GM12878 (cell line): ENCODE measurements at regions not wholly inside any gene's neighbourhood (a gene's known extent, or its start where the extent isn't known, plus 50 kb on each side); places are given as distances from the start of the nearest gene placed in this dataset.

ENCODE experiments used
- ATAC-seq: fragments of 200-7000 bp; cut with Tn5 transposase; 3 replicates; pipeline ENCODE4 v1.9.1; 2020; ENCODE audit warnings: mild to moderate bottlenecking, moderate library complexity
- BruUV-seq: library from RNA; stranded (reverse); fragments of 400-500 nt; replicated peaks from 2 replicates; lab custom pipeline; 2021; lab: Mats Ljungman, UMichigan
- CTCF ChIA-PET: fragments of 300-600 bp; sonication (Branson Sonifier 250); formaldehyde crosslinking; extraction: SDS; loops from one replicate; lab custom pipeline; 2021; ENCODE audit warnings: inconsistent platforms; lab: Yijun Ruan, JAX
- POLR2A ChIA-PET: fragments of 350-600 bp; formaldehyde crosslinking; extraction: SDS; loops from one replicate; lab custom pipeline; 2021; ENCODE audit warnings: inconsistent platforms; lab: Charles Lee
- RAD21 ChIA-PET: fragments of 300-600 bp; sonication (Branson Sonifier 250); formaldehyde crosslinking; loops from one replicate; lab custom pipeline; 2023; ENCODE audit warnings: antibody characterized with exemption; ENCODE audit not compliant: unreplicated experiment; lab: Charles Lee
- SMC1A ChIA-PET: fragments of 300-600 bp; sonication (Branson Sonifier 250); formaldehyde crosslinking; loops from one replicate; lab custom pipeline; 2023; ENCODE audit not compliant: unreplicated experiment, uncharacterized antibody; lab: Charles Lee
- DNase-seq: peaks from one replicate; pipeline ENCODE4 v3.0.0-alpha.2; 2011; ENCODE audit warnings: low read depth, low spot score
- FAIRE-seq: peaks from 3 replicates; lab custom pipeline; 2011; peaks lifted over from hg19 to GRCh38; lab: Jason Lieb, UNC
- H2AFZ ChIP-seq: 2 replicates; pipeline ENCODE4 v1.6.0; 2011; ENCODE audit warnings: low read depth, low read length, control low read depth; ENCODE audit not compliant: control insufficient read depth
- H3K27ac ChIP-seq: 2 replicates; pipeline ENCODE4 v1.5.1; 2011; ENCODE audit warnings: control low read depth; ENCODE audit not compliant: control insufficient read depth, insufficient read depth
- H3K27me3 ChIP-seq, 2 experiments: replicated peaks in 1 of 2; 2 replicates each; pipeline versions ENCODE4 v1.6.0 to v1.6.1; 2011; ENCODE audit warnings: low read length in 1 of 2; ENCODE audit not compliant: control insufficient read depth in 2 of 2, insufficient read depth in 2 of 2
- H3K36me3 ChIP-seq, 2 experiments: 2 replicates each; pipeline ENCODE4 v1.5.1; 2011; ENCODE audit warnings: low read length in 1 of 2; ENCODE audit not compliant: control insufficient read depth in 2 of 2, insufficient read depth in 2 of 2
- H3K4me1 ChIP-seq: 2 replicates; pipeline ENCODE4 v1.6.1; 2011; ENCODE audit warnings: mild to moderate bottlenecking, low read length, moderate library complexity, mixed read lengths; ENCODE audit not compliant: control insufficient read depth, insufficient read depth
- H3K4me2 ChIP-seq: 2 replicates; pipeline ENCODE4 v1.6.0; 2011; ENCODE audit warnings: control low read depth; ENCODE audit not compliant: control insufficient read depth, insufficient read depth
- H3K4me3 ChIP-seq: fragments of 200-600 bp; sonication (generic); 2 replicates; pipeline ENCODE4 v1.5.1; 2016
- H3K79me2 ChIP-seq: 2 replicates; pipeline ENCODE4 v1.6.0; 2011; ENCODE audit warnings: low read length; ENCODE audit not compliant: control insufficient read depth, insufficient read depth
- H3K9ac ChIP-seq: 2 replicates; pipeline ENCODE4 v1.8.0; 2011; ENCODE audit warnings: low read length, control low read depth, mixed read lengths; ENCODE audit not compliant: control insufficient read depth, insufficient read depth
- H3K9me3 ChIP-seq: replicated peaks from 3 replicates; pipeline ENCODE4 v1.5.1; 2011; ENCODE audit warnings: mild to moderate bottlenecking, low read length; ENCODE audit not compliant: control insufficient read depth, insufficient read depth
- H4K20me1 ChIP-seq: 2 replicates; pipeline ENCODE4 v1.6.0; 2011; ENCODE audit not compliant: control insufficient read depth, insufficient read depth
- BCL11A ChIP-seq: IDR thresholded peaks from 2 replicates; pipeline ENCODE4 v1.6.1; 2011; ENCODE audit warnings: low read depth, low read length
- CBFB ChIP-seq: IDR thresholded peaks from 2 replicates; pipeline ENCODE4 v1.6.1; 2016; ENCODE audit warnings: antibody characterized with exemption, low read depth
- CEBPB ChIP-seq, 2 experiments: fragments of 150-350 bp in 1 of 2; IDR thresholded peaks; 2 replicates each; pipeline ENCODE4 v1.6.1; 2012 to 2014; ENCODE audit warnings: low read depth in 2 of 2, low read length in 2 of 2, borderline replicate concordance in 1 of 2, inconsistent platforms in 1 of 2
- FOS ChIP-seq: IDR thresholded peaks from 3 replicates; pipeline ENCODE4 v1.6.1; 2011; ENCODE audit warnings: borderline replicate concordance; ENCODE audit not compliant: insufficient read length; ENCODE audit errors: extremely low read depth
- FOXK2 ChIP-seq: fragments of 450-650 bp; IDR thresholded peaks from 2 replicates; pipeline ENCODE4 v1.6.1; 2017; ENCODE audit warnings: mild to moderate bottlenecking, moderate library complexity
- KAT2A ChIP-seq: conservative IDR thresholded peaks from 2 replicates; pipeline ENCODE4 v1.6.1; 2011; ENCODE audit warnings: low read depth, low read length; ENCODE audit not compliant: control insufficient read depth
- MYC ChIP-seq: IDR thresholded peaks from 2 replicates; pipeline ENCODE4 v1.6.1; 2011; ENCODE audit warnings: mild to moderate bottlenecking, low read length, moderate library complexity, inconsistent platforms; ENCODE audit not compliant: insufficient read depth, insufficient replicate concordance, insufficient read length, severe bottlenecking
- NR2C2 ChIP-seq: IDR thresholded peaks from 2 replicates; pipeline ENCODE4 v1.6.1; 2011; ENCODE audit warnings: borderline replicate concordance, low read depth; ENCODE audit not compliant: control insufficient read depth, insufficient read length
- SMAD5 ChIP-seq: IDR thresholded peaks from 2 replicates; pipeline ENCODE4 v1.6.1; 2016; ENCODE audit warnings: antibody characterized with exemption, low read depth
- ZBTB33 ChIP-seq: fragments of 450-650 bp; IDR thresholded peaks from 2 replicates; pipeline ENCODE4 v1.6.1; 2017; ENCODE audit warnings: mild to moderate bottlenecking
- WGBS: methylation state at CpG from one replicate; pipeline ENCODE4 v1.1.6; 2016; ENCODE audit warnings: low lambda C conversion rate; ENCODE audit not compliant: insufficient replicate concordance, insufficient coverage; ENCODE audit errors: missing lambda C conversion rate; 5-methylcytosine and 5-hydroxymethylcytosine counted together
- in situ Hi-C: fragments of 300-500 bp; cut with MboI; formaldehyde crosslinking; loops from 9 replicates; pipeline ENCODE4 v1.14.3; 2018; ENCODE audit warnings: mixed read lengths
- intact Hi-C: fragments of 100-400 bp; cut with micrococcal nuclease; formaldehyde crosslinking; loops from one replicate; pipeline ENCODE4 v1.14.2; 2022; ENCODE audit not compliant: unreplicated experiment
- TF ChIP-seq, protein P1 (sequence below): IDR thresholded peaks from 2 replicates; pipeline ENCODE4 v1.6.1; 2011; ENCODE audit warnings: mild to moderate bottlenecking, low read depth, low read length, moderate library complexity; ENCODE audit not compliant: insufficient replicate concordance
- TF ChIP-seq, protein P2 (sequence below): fragments of 450-650 bp; formaldehyde crosslinking; IDR thresholded peaks from 2 replicates; pipeline ENCODE4 v1.4.0; 2020; ENCODE audit warnings: mild to moderate bottlenecking, moderate library complexity

DNA sequence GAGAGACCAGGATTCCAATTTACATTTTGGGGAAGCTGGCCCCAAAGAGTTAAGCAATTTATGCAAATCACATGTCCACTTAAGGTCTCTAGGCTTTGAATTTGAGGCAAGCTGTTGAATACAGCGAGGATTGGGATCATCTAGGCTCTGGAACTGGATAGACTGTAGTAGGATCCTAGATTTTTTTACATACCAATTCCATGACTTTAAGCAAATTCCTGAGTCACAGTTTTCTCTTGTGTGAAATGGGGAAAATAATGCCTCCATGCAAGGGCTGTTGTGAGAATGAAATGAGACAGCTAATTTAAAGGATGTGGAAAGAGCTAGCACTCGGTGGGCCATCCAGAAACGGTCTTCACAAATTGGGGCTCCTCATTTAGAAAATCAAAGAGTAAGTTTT lies 103.4 kb downstream of the MINAR1 start:
- Histone ChIP-seq H3K4me1 (no peaks in the 10 kb centered on the region), H3K4me2 (no peak overlapping the region), H3K27ac (no peak overlapping the region), H3K27me3 (0 out of 4 replicates have a peak, but pooled peaks cover 0 to 2% of the 10 kb centered on the region in 2 experiments), H4K20me1 (peaks cover 3% of the 10 kb centered on the region; the same call in 1 of the 2 replicates), H3K9me3 (no peaks in the 10 kb centered on the region), H3K36me3 (no peaks in the 10 kb centered on the region), H3K4me3 (no peak overlapping the region), H3K9ac (no peak overlapping the region)
- ChIA-PET SMC1A (no interaction called here), RAD21 (no interaction called here), CTCF (no interaction called here)
- BruUV-seq = no TSS peak
- ATAC-seq (no peak), FAIRE-seq (no peak), DNase-seq (no peak)
- in situ Hi-C loops = no loop called here
- WGBS = 11% methylated on average over 3 of the region's 3 CpGs
- TF ChIP-seq CBFB (no peak), KAT2A (no peak), FOXK2 (no peak), SMAD5 (no peak), BCL11A (no peak), MYC (no peak), NR2C2 (no peak), FOS (no peak), ZBTB33 (no peak), CEBPB (IDR thresholded peaks at IDR 0.05; ENCODE audit: borderline replicate concordance in 1 of 2, low read depth in 2 of 2, low read length in 2 of 2) (no peak)
- TF ChIP-seq, protein P1, sequence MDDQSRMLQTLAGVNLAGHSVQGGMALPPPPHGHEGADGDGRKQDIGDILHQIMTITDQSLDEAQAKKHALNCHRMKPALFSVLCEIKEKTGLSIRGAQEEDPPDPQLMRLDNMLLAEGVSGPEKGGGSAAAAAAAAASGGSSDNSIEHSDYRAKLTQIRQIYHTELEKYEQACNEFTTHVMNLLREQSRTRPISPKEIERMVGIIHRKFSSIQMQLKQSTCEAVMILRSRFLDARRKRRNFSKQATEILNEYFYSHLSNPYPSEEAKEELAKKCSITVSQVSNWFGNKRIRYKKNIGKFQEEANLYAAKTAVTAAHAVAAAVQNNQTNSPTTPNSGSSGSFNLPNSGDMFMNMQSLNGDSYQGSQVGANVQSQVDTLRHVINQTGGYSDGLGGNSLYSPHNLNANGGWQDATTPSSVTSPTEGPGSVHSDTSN = no peak
- TF ChIP-seq, protein P2, sequence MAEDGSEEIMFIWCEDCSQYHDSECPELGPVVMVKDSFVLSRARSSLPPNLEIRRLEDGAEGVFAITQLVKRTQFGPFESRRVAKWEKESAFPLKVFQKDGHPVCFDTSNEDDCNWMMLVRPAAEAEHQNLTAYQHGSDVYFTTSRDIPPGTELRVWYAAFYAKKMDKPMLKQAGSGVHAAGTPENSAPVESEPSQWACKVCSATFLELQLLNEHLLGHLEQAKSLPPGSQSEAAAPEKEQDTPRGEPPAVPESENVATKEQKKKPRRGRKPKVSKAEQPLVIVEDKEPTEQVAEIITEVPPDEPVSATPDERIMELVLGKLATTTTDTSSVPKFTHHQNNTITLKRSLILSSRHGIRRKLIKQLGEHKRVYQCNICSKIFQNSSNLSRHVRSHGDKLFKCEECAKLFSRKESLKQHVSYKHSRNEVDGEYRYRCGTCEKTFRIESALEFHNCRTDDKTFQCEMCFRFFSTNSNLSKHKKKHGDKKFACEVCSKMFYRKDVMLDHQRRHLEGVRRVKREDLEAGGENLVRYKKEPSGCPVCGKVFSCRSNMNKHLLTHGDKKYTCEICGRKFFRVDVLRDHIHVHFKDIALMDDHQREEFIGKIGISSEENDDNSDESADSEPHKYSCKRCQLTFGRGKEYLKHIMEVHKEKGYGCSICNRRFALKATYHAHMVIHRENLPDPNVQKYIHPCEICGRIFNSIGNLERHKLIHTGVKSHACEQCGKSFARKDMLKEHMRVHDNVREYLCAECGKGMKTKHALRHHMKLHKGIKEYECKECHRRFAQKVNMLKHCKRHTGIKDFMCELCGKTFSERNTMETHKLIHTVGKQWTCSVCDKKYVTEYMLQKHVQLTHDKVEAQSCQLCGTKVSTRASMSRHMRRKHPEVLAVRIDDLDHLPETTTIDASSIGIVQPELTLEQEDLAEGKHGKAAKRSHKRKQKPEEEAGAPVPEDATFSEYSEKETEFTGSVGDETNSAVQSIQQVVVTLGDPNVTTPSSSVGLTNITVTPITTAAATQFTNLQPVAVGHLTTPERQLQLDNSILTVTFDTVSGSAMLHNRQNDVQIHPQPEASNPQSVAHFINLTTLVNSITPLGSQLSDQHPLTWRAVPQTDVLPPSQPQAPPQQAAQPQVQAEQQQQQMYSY (CRISPR knock-in tag) = no peak
- TF ChIP-seq, all 136 proteins: peak for 0
- intact Hi-C loops = no loop called here
- POLR2A ChIA-PET = no interaction called here
- Histone ChIP-seq H2AFZ (no peak overlapping the region), H3K79me2 (no peaks in the 10 kb centered on the region)
